Lung microvascular endothelial cell (primary cell): ENCODE measurements at regions not wholly inside any gene's neighbourhood (a gene's known extent, or its start where the extent isn't known, plus 50 kb on each side); places are given as distances from the start of the nearest gene placed in this dataset.

Experiments
- DNase-seq, 2 donors: peaks; one replicate each; pipeline versions ENCODE4 v3.0.0 to v3.0.0-alpha.2; 2010; ENCODE audit warnings: low read depth in 2 of 2

- no peak for DNase-seq
These were observed 54.7 kb upstream of the ZNF423 start for GRCh38 chr16:49910541-49911071.

- DNase-seq: no peak
These were observed 55.5 kb upstream of the ZNF423 start for GRCh38 chr16:49911430-49911829.

- peak in 1 of 2 donors; percentile 36 for DNase-seq
These were observed 56.8 kb upstream of the ZNF423 start for GRCh38 chr16:49912721-49913120.

GRCh38 chr16:49913720-49914119 is 57.8 kb upstream of the ZNF423 start:
- no peak for DNase-seq

GRCh38 chr16:49914657-49915056 is 58.7 kb upstream of the ZNF423 start:
- no peak for DNase-seq

- no peak for DNase-seq
These were observed 62.3 kb upstream of the ZNF423 start for GRCh38 chr16:49918257-49918656.

- no peak for DNase-seq
These were observed 63.4 kb upstream of the ZNF423 start for GRCh38 chr16:49919327-49919726.

- DNase-seq: no peak
These were observed 64.5 kb upstream of the ZNF423 start for GRCh38 chr16:49920397-49920796.

- DNase-seq: no peak
These were observed 65.2 kb upstream of the ZNF423 start for GRCh38 chr16:49921106-49921505.

GRCh38 chr16:49921791-49922456 is 66.0 kb upstream of the ZNF423 start:
- DNase-seq: peak; percentile 60 to 80

- DNase-seq: no peak
These were observed 67.5 kb upstream of the ZNF423 start for GRCh38 chr16:49923411-49923810.

GRCh38 chr16:49924078-49924477 is 68.2 kb upstream of the ZNF423 start:
- no peak for DNase-seq

- DNase-seq: no peak
These were observed 71.0 kb upstream of the ZNF423 start for GRCh38 chr16:49926941-49927340.

GRCh38 chr16:49928176-49929041 is 72.5 kb upstream of the ZNF423 start:
- no peak for DNase-seq

- DNase-seq: no peak
These were observed 73.7 kb upstream of the ZNF423 start for GRCh38 chr16:49929626-49930025.

- DNase-seq: no peak
These were observed 74.9 kb upstream of the ZNF423 start for GRCh38 chr16:49930841-49931240.

GRCh38 chr16:49931266-49931665 is 75.4 kb upstream of the ZNF423 start:
- DNase-seq: no peak

- no peak for DNase-seq
These were observed 76.0 kb upstream of the ZNF423 start for GRCh38 chr16:49931916-49932315.

- no peak for DNase-seq
These were observed 76.5 kb upstream of the ZNF423 start for GRCh38 chr16:49932434-49932833.

GRCh38 chr16:49932946-49933345 is 77.0 kb upstream of the ZNF423 start:
- DNase-seq: no peak

- no peak for DNase-seq
These were observed 80.9 kb upstream of the ZNF423 start for GRCh38 chr16:49936791-49937190.

GRCh38 chr16:49937886-49938285 is 82.0 kb upstream of the ZNF423 start:
- no peak for DNase-seq

- no peak for DNase-seq
These were observed 83.6 kb upstream of the ZNF423 start for GRCh38 chr16:49939495-49939894.
